ENCODE measurements at regions not wholly inside any gene's neighbourhood (a gene's known extent, or its start where the extent isn't known, plus 50 kb on each side); places are given as distances from the start of the nearest gene placed in this dataset.

- no peak for TF ChIP-seq CTCF (IDR thresholded peaks at IDR 0.05 in 8 of 11, conservative IDR thresholded peaks at IDR 0.05 in 3 of 11)
- TF ChIP-seq POLR2A (IDR thresholded peaks at IDR 0.05): no peak
- TF ChIP-seq POLR2AphosphoS5 (IDR thresholded peaks at IDR 0.05): no peak
Measured at GRCh38 chr14:39712293-39712999, 280.2 kb upstream of the FBXO33 start.
